ENCODE measurements at regions not wholly inside any gene's neighbourhood (a gene's known extent, or its start where the extent isn't known, plus 50 kb on each side); places are given as distances from the start of the nearest gene placed in this dataset.

DNA sequence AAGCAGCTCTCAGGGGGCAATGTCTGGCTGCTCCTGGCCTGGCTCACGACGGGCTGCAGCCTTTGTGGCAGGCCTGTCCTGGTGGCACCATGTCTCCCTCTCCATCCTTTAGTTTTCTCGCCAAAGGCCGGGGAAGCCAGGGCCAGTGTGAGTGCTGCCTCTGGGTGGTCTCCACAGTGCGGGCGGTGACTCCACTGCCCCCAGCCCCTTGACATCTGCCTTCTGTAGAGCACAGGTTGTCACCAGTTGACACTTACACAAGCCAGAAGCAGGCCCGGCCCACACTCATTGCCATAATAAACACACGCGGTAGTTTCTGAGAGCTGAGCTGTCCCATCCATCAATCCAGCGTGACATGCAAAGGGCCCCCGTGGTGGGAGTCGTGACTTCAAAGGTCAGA is 219.5 kb downstream of the TFAP2C start:
- Histone ChIP-seq H3K4me2 (no peak overlapping the region), H2AFZ (no peak overlapping the region), H3K4me3 (no peak overlapping the region), H4K20me1 (ENCODE audit: insufficient read depth, poor library complexity, severe bottlenecking) (no peaks in the 10 kb centered on the region), H3K4me1 (ENCODE audit: insufficient read depth) (no peaks in the 10 kb centered on the region), H3K36me3 (replicated peaks; ENCODE audit: insufficient read depth, low read depth) (no peaks in the 10 kb centered on the region), H3K9me2 (replicated peaks; ENCODE audit: insufficient read depth) (no peaks in the 10 kb centered on the region), H3K79me2 (no peaks in the 10 kb centered on the region), H3K27me3 (no peaks in the 10 kb centered on the region), H3K9me3 (ENCODE audit: low read depth) (no peaks in the 10 kb centered on the region), H3K27ac (no peak overlapping the region)
- WGBS (ENCODE audit: low lambda C conversion rate, missing lambda C conversion rate), result 68% methylated on average over 12 of the region's 12 CpGs
- no peak for TF ChIP-seq EZH2 (IDR thresholded peaks at IDR 0.05; ENCODE audit: borderline replicate concordance)
- no peak for TF ChIP-seq CTCF (IDR thresholded peaks at IDR 0.05; ENCODE audit: poor library complexity)
- no peak for TF ChIP-seq EZH2phosphoT487 (IDR thresholded peaks at IDR 0.05; ENCODE audit: low read depth, severe bottlenecking, unreplicated experiment)
- no peak for DNase-seq (ENCODE audit: low spot score)

DNA sequence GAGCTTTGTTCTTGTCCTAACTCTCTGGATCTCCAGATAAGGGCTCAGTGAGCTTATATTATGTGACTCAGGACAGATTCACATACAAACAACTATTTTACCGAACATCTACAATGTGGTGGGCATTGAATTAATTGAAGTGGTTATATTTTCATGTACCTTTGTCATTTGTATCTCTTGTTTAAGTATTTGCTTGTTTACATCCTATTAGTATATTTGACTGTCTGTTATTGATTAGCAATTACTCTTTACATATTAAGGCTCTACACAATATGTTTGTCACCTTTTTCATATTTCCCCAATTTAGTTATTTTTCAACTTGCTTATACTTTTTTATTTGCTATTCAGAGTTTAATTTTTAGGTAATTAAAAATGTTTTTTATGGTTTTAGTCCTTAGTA is 222.4 kb downstream of the TFAP2C start:
- no peaks in the 10 kb centered on the region for H3K79me2 ChIP-seq
- no peak for DNase-seq (ENCODE audit: low spot score)
- H3K27ac ChIP-seq, result no peak overlapping the region
- WGBS (ENCODE audit: low lambda C conversion rate, missing lambda C conversion rate), result 93% methylated on average over 1 of the region's 1 CpG
- H3K4me2 ChIP-seq, result no peak overlapping the region
- H3K4me1 ChIP-seq (ENCODE audit: insufficient read depth), result no peaks in the 10 kb centered on the region
- TF ChIP-seq CTCF (IDR thresholded peaks at IDR 0.05; ENCODE audit: poor library complexity) (no peak), EZH2 (IDR thresholded peaks at IDR 0.05; ENCODE audit: borderline replicate concordance) (no peak), EZH2phosphoT487 (IDR thresholded peaks at IDR 0.05; ENCODE audit: low read depth, severe bottlenecking, unreplicated experiment) (no peak)
- no peaks in the 10 kb centered on the region for H3K27me3 ChIP-seq
- H4K20me1 ChIP-seq (ENCODE audit: insufficient read depth, poor library complexity, severe bottlenecking), result no peaks in the 10 kb centered on the region
- no peaks in the 10 kb centered on the region for H3K9me3 ChIP-seq (ENCODE audit: low read depth)
- H3K9me2 ChIP-seq (replicated peaks; ENCODE audit: insufficient read depth), result no peaks in the 10 kb centered on the region
- no peak overlapping the region for H3K4me3 ChIP-seq
- H2AFZ ChIP-seq, result no peak overlapping the region
- H3K36me3 ChIP-seq (replicated peaks; ENCODE audit: insufficient read depth, low read depth), result no peaks in the 10 kb centered on the region

DNA sequence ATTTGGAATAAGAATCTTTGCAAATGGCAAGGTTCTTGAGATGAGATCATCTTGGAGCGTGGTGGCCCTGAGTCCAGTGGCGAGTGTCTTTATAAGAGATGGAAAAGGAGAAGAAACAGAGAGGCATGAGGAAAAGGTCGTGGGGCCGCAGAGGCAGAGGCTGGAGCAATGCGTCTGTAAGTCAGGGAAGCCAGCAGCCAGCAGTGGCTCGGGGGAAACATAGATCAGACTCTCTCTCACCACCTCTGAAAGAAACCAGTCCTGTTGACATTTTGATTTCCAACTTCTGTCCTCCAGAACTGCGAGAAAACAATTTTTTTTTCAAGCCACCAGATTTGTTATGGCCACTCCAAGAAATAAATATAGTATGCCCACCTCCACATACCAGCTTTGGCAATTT is 226.6 kb downstream of the TFAP2C start:
- Histone ChIP-seq H3K9me2 (replicated peaks; ENCODE audit: insufficient read depth) (no peaks in the 10 kb centered on the region), H3K4me2 (no peak overlapping the region), H3K79me2 (no peaks in the 10 kb centered on the region), H3K4me3 (no peak overlapping the region), H3K4me1 (ENCODE audit: insufficient read depth) (peaks cover 16% of the 10 kb centered on the region), H3K36me3 (replicated peaks; ENCODE audit: insufficient read depth, low read depth) (no peaks in the 10 kb centered on the region), H3K27ac (no peak overlapping the region), H2AFZ (no peak overlapping the region), H4K20me1 (ENCODE audit: insufficient read depth, poor library complexity, severe bottlenecking) (no peaks in the 10 kb centered on the region), H3K27me3 (peaks cover 3% of the 10 kb centered on the region), H3K9me3 (ENCODE audit: low read depth) (no peaks in the 10 kb centered on the region)
- DNase-seq (ENCODE audit: low spot score), result no peak
- WGBS (ENCODE audit: low lambda C conversion rate, missing lambda C conversion rate), result 64% methylated on average over 7 of the region's 7 CpGs
- no peak for TF ChIP-seq CTCF (IDR thresholded peaks at IDR 0.05; ENCODE audit: poor library complexity)

- DNase-seq (ENCODE audit: low spot score), result no peak
- H2AFZ ChIP-seq, result no peak overlapping the region
- 72% methylated on average over 8 of the region's 8 CpGs for WGBS (ENCODE audit: low lambda C conversion rate, missing lambda C conversion rate)
These were observed 228.8 kb downstream of the TFAP2C start for GRCh38 chr20:56857950-56858349.

More at GRCh38 chr20:56857950-56858349, 228.8 kb downstream of the TFAP2C start:
- H3K9me2 ChIP-seq (replicated peaks; ENCODE audit: insufficient read depth), result no peaks in the 10 kb centered on the region
- peaks cover 16% of the 10 kb centered on the region for H3K4me1 ChIP-seq (ENCODE audit: insufficient read depth)
- no peak overlapping the region for H3K27ac ChIP-seq
- TF ChIP-seq EZH2 (IDR thresholded peaks at IDR 0.05; ENCODE audit: borderline replicate concordance) (no peak), CTCF (IDR thresholded peaks at IDR 0.05; ENCODE audit: poor library complexity) (no peak), EZH2phosphoT487 (IDR thresholded peaks at IDR 0.05; ENCODE audit: low read depth, severe bottlenecking, unreplicated experiment) (no peak)
- H3K36me3 ChIP-seq (replicated peaks; ENCODE audit: insufficient read depth, low read depth), result no peaks in the 10 kb centered on the region
- H3K27me3 ChIP-seq, result peaks cover 14% of the 10 kb centered on the region
- no peaks in the 10 kb centered on the region for H3K9me3 ChIP-seq (ENCODE audit: low read depth)
- H3K4me3 ChIP-seq, result no peak overlapping the region
- no peaks in the 10 kb centered on the region for H4K20me1 ChIP-seq (ENCODE audit: insufficient read depth, poor library complexity, severe bottlenecking)
- no peak overlapping the region for H3K4me2 ChIP-seq
- H3K79me2 ChIP-seq, result no peaks in the 10 kb centered on the region
